Testis (tissue), 2 donors: ENCODE measurements at regions not wholly inside any gene's neighbourhood (a gene's known extent, or its start where the extent isn't known, plus 50 kb on each side); places are given as distances from the start of the nearest gene placed in this dataset.

Experiments used
- DNase-seq: peaks from one replicate; pipeline ENCODE4 v3.0.0-alpha.2; 2019
- H3K27ac ChIP-seq, 2 donors: fragments of 200-600 bp; sonication (generic); one replicate each; pipeline ENCODE4 v1.5.1; 2019
- H3K27me3 ChIP-seq: fragments of 200-600 bp; sonication (generic); one replicate; pipeline ENCODE4 v1.5.1; 2019
- H3K36me3 ChIP-seq: fragments of 200-600 bp; sonication (generic); one replicate; pipeline ENCODE4 v1.5.1; 2017; ENCODE audit warnings: low read depth; ENCODE audit errors: missing control alignments
- H3K4me1 ChIP-seq: fragments of 200-600 bp; sonication (generic); one replicate; pipeline ENCODE4 v1.5.1; 2019
- H3K4me3 ChIP-seq, 2 donors: fragments of 200-600 bp; sonication (generic); one replicate each; pipeline ENCODE4 v1.5.1; 2017 to 2019
- H3K9me3 ChIP-seq: fragments of 200-600 bp; sonication (generic); one replicate; pipeline ENCODE4 v1.5.1; 2017
- POLR2A ChIP-seq: fragments of 450-650 bp; IDR thresholded peaks from one replicate; pipeline ENCODE4 v1.6.1; 2017; ENCODE audit warnings: antibody characterized with exemption, mild to moderate bottlenecking, moderate library complexity
- WGBS, 2 donors: methylation state at CpG; one replicate each; pipeline ENCODE4 v1.1.5; 2018; 5-methylcytosine and 5-hydroxymethylcytosine counted together
- intact Hi-C: fragments of 100-400 bp; cut with DNase I; formaldehyde crosslinking; loops from one replicate; pipeline ENCODE4 v1.15.1; 2023; ENCODE audit warnings: low total_unique reads
- TF ChIP-seq, protein P1 (sequence below), 3 experiments: fragments of 450-650 bp in 2 of 3; fragments of 200-600 bp in 1 of 3; sonication (generic) in 1 of 3; IDR thresholded peaks; one replicate each; pipeline ENCODE4 v1.5.1; 2016 to 2019; ENCODE audit warnings: antibody characterized with exemption in 3 of 3, mild to moderate bottlenecking in 2 of 3, moderate library complexity in 1 of 3

DNA sequence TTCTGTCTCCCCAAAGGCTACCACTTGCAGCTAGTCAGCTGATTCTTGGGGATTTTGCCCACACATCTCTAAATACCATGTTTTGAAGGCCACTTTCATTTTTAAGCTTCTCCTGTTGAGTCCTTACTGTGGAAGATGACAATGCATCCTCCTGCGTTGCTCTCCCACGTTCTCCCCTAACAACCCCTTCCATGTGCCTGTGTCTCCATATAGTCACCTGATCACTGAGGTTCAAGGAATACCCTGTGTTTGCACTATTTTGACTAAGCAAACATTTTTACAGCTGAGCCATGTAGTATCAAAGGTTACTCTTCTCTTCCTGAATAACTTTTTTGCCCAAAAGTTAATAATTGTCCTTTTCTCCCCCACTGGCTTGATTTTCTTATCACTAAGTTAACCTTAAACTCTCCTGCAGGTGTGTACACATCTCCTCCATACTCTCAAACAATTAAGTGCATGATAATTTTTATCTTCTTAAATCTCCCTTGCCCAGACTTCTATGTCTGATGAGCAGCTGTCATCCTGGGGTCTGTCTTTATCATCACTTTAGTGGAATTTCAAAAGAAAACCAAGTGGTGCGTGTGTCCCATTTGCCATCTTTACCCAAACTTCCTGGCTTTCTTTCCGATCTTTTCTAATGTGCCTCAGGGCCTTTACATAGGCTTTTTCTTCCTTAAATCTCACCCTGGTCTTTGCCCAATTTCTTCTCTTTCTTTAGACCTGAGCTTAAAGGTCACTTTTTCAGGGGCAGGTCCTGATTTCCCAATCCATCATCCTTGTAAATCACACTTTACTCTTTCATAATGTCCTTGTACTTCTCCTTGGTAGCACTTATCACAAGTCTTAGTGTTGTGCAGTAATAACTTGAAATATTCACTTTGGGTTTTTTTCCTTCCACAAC, 85.2 kb upstream of the SPATS2L start:
- whole genome bisulfite sequencing, 2 donors: 87 to 93% methylated on average over 4 of the region's 4 CpGs
- intact Hi-C loops: no loop called here

GRCh38 chr2:200222791-200223190, 83.7 kb upstream of the SPATS2L start:
- TF ChIP-seq POLR2A: no peak
- no peaks in the 10 kb centered on the region for H3K9me3 ChIP-seq
- WGBS, 2 donors: 77 to 78% methylated on average over 7 of the region's 7 CpGs
- no peaks in the 10 kb centered on the region for H3K36me3 ChIP-seq
- no peak overlapping the region for H3K4me3 ChIP-seq
- no peaks in the 10 kb centered on the region for H3K27me3 ChIP-seq
- no peak for DNase-seq
- no peak overlapping the region for H3K27ac ChIP-seq
- peaks cover 10% of the 10 kb centered on the region for H3K4me1 ChIP-seq
- intact Hi-C loops: no loop called here

More for the DNA sequence above, 85.2 kb upstream of the SPATS2L start:
- H3K27me3 ChIP-seq: no peaks in the 10 kb centered on the region
- H3K36me3 ChIP-seq: no peaks in the 10 kb centered on the region
- TF ChIP-seq POLR2A: no peak
- TF ChIP-seq, protein P1, sequence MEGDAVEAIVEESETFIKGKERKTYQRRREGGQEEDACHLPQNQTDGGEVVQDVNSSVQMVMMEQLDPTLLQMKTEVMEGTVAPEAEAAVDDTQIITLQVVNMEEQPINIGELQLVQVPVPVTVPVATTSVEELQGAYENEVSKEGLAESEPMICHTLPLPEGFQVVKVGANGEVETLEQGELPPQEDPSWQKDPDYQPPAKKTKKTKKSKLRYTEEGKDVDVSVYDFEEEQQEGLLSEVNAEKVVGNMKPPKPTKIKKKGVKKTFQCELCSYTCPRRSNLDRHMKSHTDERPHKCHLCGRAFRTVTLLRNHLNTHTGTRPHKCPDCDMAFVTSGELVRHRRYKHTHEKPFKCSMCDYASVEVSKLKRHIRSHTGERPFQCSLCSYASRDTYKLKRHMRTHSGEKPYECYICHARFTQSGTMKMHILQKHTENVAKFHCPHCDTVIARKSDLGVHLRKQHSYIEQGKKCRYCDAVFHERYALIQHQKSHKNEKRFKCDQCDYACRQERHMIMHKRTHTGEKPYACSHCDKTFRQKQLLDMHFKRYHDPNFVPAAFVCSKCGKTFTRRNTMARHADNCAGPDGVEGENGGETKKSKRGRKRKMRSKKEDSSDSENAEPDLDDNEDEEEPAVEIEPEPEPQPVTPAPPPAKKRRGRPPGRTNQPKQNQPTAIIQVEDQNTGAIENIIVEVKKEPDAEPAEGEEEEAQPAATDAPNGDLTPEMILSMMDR (IDR thresholded peaks at IDR 0.05): no peak
- H3K4me1 ChIP-seq: peaks cover under 1% of the 10 kb centered on the region
- H3K27ac ChIP-seq: no peak overlapping the region
- H3K9me3 ChIP-seq: no peaks in the 10 kb centered on the region
- no peak for DNase-seq
- H3K4me3 ChIP-seq: no peak overlapping the region

GRCh38 chr2:200223205-200223784, 83.2 kb upstream of the SPATS2L start:
- H3K27me3 ChIP-seq: no peaks in the 10 kb centered on the region
- H3K9me3 ChIP-seq: no peaks in the 10 kb centered on the region
- no peak overlapping the region for H3K4me3 ChIP-seq
- no peaks in the 10 kb centered on the region for H3K36me3 ChIP-seq
- H3K27ac ChIP-seq: no peak overlapping the region
- no peak for DNase-seq
- intact Hi-C loops: no loop called here
- peaks cover 10% of the 10 kb centered on the region for H3K4me1 ChIP-seq
- TF ChIP-seq, protein P1 (IDR thresholded peaks at IDR 0.05): no peak
- TF ChIP-seq POLR2A: no peak
- 92% methylated on average over 3 of the region's 3 CpGs for WGBS, 2 donors

DNA sequence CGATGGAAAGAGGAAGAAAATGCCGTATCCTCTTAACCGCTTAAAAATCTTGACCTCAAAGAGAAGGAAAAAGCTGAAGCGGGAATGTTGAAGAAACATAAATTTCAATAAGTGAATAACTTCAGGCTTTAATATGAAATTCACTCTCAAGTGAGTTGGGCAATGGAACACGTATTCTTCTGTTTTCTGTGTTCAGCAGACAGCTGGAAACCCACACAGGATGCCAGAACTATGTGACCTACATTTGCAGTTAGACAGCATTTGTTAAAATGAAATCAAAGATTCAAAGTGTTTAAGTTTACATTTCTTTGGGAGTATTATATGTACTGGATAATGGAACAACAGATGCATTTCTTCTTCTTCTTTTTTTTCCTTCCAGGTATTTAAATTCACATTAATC, 80.5 kb upstream of the SPATS2L start:
- TF ChIP-seq, protein P1 (IDR thresholded peaks at IDR 0.05): no peak
- no peak for TF ChIP-seq POLR2A
- Histone ChIP-seq H3K9me3 (no peaks in the 10 kb centered on the region), H3K27ac (no peak overlapping the region), H3K36me3 (no peaks in the 10 kb centered on the region), H3K4me1 (peaks cover 10% of the 10 kb centered on the region), H3K4me3 (no peak overlapping the region), H3K27me3 (no peaks in the 10 kb centered on the region)
- intact Hi-C loops: no loop called here
- DNase-seq: peak; percentile 49
- WGBS, 2 donors: 57 to 61% methylated on average over 5 of the region's 5 CpGs
